Omental fat pad (tissue), 3 donors: ENCODE measurements at regions not wholly inside any gene's neighbourhood (a gene's known extent, or its start where the extent isn't known, plus 50 kb on each side); places are given as distances from the start of the nearest gene placed in this dataset.

ENCODE experiments used
- ATAC-seq: fragments of 150-250 bp; one replicate; pipeline ENCODE4 v1.9.1; 2016; ENCODE audit warnings: mild to moderate bottlenecking, moderate library complexity; ENCODE audit not compliant: low FRiP score
- DNase-seq: peaks from one replicate; pipeline ENCODE4 v3.0.0-alpha.2; 2019; ENCODE audit warnings: low spot score
- CTCF ChIP-seq, 3 donors: fragments of 450-650 bp; IDR thresholded peaks; one replicate each; pipeline ENCODE4 v1.5.1; 2016 to 2017; ENCODE audit warnings: antibody characterized with exemption in 3 of 3, mild to moderate bottlenecking in 3 of 3, moderate library complexity in 2 of 3

- DNase-seq, result no peak
- no peak for TF ChIP-seq CTCF (IDR thresholded peaks at IDR 0.05)
- ATAC-seq, result no peak
These were observed 171.9 kb upstream of the CCDC54 start for GRCh38 chr3:107205358-107205757.

- no peak for ATAC-seq
- no peak for DNase-seq
- TF ChIP-seq CTCF (IDR thresholded peaks at IDR 0.05), result no peak
These were observed 171.1 kb upstream of the CCDC54 start for GRCh38 chr3:107206141-107206540.

- DNase-seq, result no peak
- TF ChIP-seq CTCF (IDR thresholded peaks at IDR 0.05), result no peak
- no peak for ATAC-seq
These were observed 170.3 kb upstream of the CCDC54 start for GRCh38 chr3:107206945-107207344.

- ATAC-seq (peak; percentile 96), DNase-seq (no peak)
- no peak for TF ChIP-seq CTCF (IDR thresholded peaks at IDR 0.05)
These were observed 169.1 kb upstream of the CCDC54 start for GRCh38 chr3:107208100-107208499.

- ATAC-seq, result no peak
These were observed 168.4 kb upstream of the CCDC54 start for GRCh38 chr3:107208796-107209195.

GRCh38 chr3:107209302-107209990, 167.8 kb upstream of the CCDC54 start:
- DNase-seq (no peak), ATAC-seq (no peak)
- no peak for TF ChIP-seq CTCF (IDR thresholded peaks at IDR 0.05)

More at GRCh38 chr3:107208796-107209195, 168.4 kb upstream of the CCDC54 start:
- no peak for DNase-seq
- no peak for TF ChIP-seq CTCF (IDR thresholded peaks at IDR 0.05)

- ATAC-seq (no peak), DNase-seq (no peak)
- no peak for TF ChIP-seq CTCF (IDR thresholded peaks at IDR 0.05)
These were observed 165.6 kb upstream of the CCDC54 start for GRCh38 chr3:107211608-107212007.
